ENCODE measurements at regions not wholly inside any gene's neighbourhood (a gene's known extent, or its start where the extent isn't known, plus 50 kb on each side); places are given as distances from the start of the nearest gene placed in this dataset.

DNA sequence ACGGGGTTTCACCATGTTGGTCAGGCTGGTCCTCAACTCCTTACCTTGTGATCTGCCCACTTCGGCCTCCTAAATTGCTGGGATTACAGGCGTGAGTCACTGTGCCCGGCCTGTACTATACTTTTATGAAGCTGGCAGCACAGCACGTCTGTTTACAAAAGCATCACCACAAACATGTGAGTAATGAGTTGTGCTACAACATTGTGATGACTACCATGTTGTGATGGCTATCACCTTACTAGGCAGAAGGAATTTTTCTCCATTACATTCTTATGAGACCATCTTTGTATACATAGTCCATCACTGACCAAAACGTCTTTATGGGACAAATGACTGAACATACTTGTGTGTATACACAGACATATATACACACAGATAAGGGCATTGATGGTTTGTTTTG lies 1019.0 kb downstream of the CDH18 start:
- TF ChIP-seq, protein P1, sequence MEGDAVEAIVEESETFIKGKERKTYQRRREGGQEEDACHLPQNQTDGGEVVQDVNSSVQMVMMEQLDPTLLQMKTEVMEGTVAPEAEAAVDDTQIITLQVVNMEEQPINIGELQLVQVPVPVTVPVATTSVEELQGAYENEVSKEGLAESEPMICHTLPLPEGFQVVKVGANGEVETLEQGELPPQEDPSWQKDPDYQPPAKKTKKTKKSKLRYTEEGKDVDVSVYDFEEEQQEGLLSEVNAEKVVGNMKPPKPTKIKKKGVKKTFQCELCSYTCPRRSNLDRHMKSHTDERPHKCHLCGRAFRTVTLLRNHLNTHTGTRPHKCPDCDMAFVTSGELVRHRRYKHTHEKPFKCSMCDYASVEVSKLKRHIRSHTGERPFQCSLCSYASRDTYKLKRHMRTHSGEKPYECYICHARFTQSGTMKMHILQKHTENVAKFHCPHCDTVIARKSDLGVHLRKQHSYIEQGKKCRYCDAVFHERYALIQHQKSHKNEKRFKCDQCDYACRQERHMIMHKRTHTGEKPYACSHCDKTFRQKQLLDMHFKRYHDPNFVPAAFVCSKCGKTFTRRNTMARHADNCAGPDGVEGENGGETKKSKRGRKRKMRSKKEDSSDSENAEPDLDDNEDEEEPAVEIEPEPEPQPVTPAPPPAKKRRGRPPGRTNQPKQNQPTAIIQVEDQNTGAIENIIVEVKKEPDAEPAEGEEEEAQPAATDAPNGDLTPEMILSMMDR (conservative IDR thresholded peaks at IDR 0.05), result no peak
- Mint-ChIP-seq H3K36me3 (ENCODE audit: low read depth) (no peaks in the 10 kb centered on the region), H3K27ac (no peak overlapping the region), H3K4me1 (no peaks in the 10 kb centered on the region), H3K4me3 (no peak overlapping the region), H3K27me3 (ENCODE audit: insufficient read depth) (no peaks in the 10 kb centered on the region), H3K9me3 (no peaks in the 10 kb centered on the region)
- H3K4me1 ChIP-seq (ENCODE audit: control insufficient read depth, insufficient read depth, low read length), result no peaks in the 10 kb centered on the region
- no peaks in the 10 kb centered on the region for H3K27me3 ChIP-seq (ENCODE audit: control insufficient read depth, insufficient read depth, low read length, poor library complexity, severe bottlenecking)
- 95 to 97% methylated on average over 4 to 5 of the region's 6 CpGs for WGBS, 2 experiments (ENCODE audit: insufficient coverage in 1 of 2, insufficient read length in 1 of 2)
- H3K9ac ChIP-seq (ENCODE audit: extremely low read depth, low read length, poor library complexity, severe bottlenecking), result no peak overlapping the region
- no peak for DNase-seq
- H3K27ac ChIP-seq (ENCODE audit: low read depth, low read length), result no peak overlapping the region
- no peaks in the 10 kb centered on the region for H3K36me3 ChIP-seq (ENCODE audit: control insufficient read depth, insufficient read depth, low read length)
- H3K4me3 ChIP-seq (ENCODE audit: low read length), result no peak overlapping the region
- no peaks in the 10 kb centered on the region for H3K9me3 ChIP-seq (ENCODE audit: control insufficient read depth, low read length)

- Mint-ChIP-seq H3K27ac (no peak overlapping the region), H3K9me3 (no peaks in the 10 kb centered on the region), H3K4me1 (no peaks in the 10 kb centered on the region), H3K27me3 (ENCODE audit: insufficient read depth) (no peaks in the 10 kb centered on the region), H3K36me3 (ENCODE audit: low read depth) (no peaks in the 10 kb centered on the region), H3K4me3 (no peak overlapping the region)
- TF ChIP-seq, protein P1 (conservative IDR thresholded peaks at IDR 0.05), result no peak
- Histone ChIP-seq H3K36me3 (ENCODE audit: control insufficient read depth, insufficient read depth, low read length) (no peaks in the 10 kb centered on the region), H3K9me3 (ENCODE audit: control insufficient read depth, low read length) (no peaks in the 10 kb centered on the region), H3K4me3 (ENCODE audit: low read length) (no peak overlapping the region), H3K4me1 (ENCODE audit: control insufficient read depth, insufficient read depth, low read length) (no peaks in the 10 kb centered on the region), H3K27ac (ENCODE audit: low read depth, low read length) (no peak overlapping the region), H3K9ac (ENCODE audit: extremely low read depth, low read length, poor library complexity, severe bottlenecking) (no peak overlapping the region), H3K27me3 (ENCODE audit: control insufficient read depth, insufficient read depth, low read length, poor library complexity, severe bottlenecking) (no peaks in the 10 kb centered on the region)
- no peak for DNase-seq
- 90 to 98% methylated on average over 3 to 5 of the region's 5 CpGs for WGBS, 2 experiments (ENCODE audit: insufficient coverage in 1 of 2, insufficient read length in 1 of 2)
Observed at GRCh38 chr5:18970000-18970399, 1018.0 kb downstream of the CDH18 start.

GRCh38 chr5:18972177-18972576 lies 1015.8 kb downstream of the CDH18 start:
- TF ChIP-seq, protein P1 (conservative IDR thresholded peaks at IDR 0.05), result no peak
- H3K36me3 ChIP-seq (ENCODE audit: control insufficient read depth, insufficient read depth, low read length), result no peaks in the 10 kb centered on the region
- H3K9me3 ChIP-seq (ENCODE audit: control insufficient read depth, low read length), result no peaks in the 10 kb centered on the region
- 78 to 100% methylated on average over 1 to 3 of the region's 3 CpGs for WGBS, 2 experiments (ENCODE audit: insufficient coverage in 1 of 2, insufficient read length in 1 of 2)
- Mint-ChIP-seq H3K27ac (no peak overlapping the region), H3K4me1 (no peaks in the 10 kb centered on the region), H3K9me3 (no peaks in the 10 kb centered on the region), H3K36me3 (ENCODE audit: low read depth) (no peaks in the 10 kb centered on the region), H3K27me3 (ENCODE audit: insufficient read depth) (no peaks in the 10 kb centered on the region), H3K4me3 (no peak overlapping the region)
- H3K4me1 ChIP-seq (ENCODE audit: control insufficient read depth, insufficient read depth, low read length), result no peaks in the 10 kb centered on the region
- no peak overlapping the region for H3K9ac ChIP-seq (ENCODE audit: extremely low read depth, low read length, poor library complexity, severe bottlenecking)
- no peak overlapping the region for H3K4me3 ChIP-seq (ENCODE audit: low read length)
- DNase-seq, result no peak
- H3K27me3 ChIP-seq (ENCODE audit: control insufficient read depth, insufficient read depth, low read length, poor library complexity, severe bottlenecking), result no peaks in the 10 kb centered on the region
- H3K27ac ChIP-seq (ENCODE audit: low read depth, low read length), result no peak overlapping the region

Data from endodermal cell (in vitro differentiated cells).